HG02981 (cell line): ENCODE measurements at regions not wholly inside any gene's neighbourhood (a gene's known extent, or its start where the extent isn't known, plus 50 kb on each side); places are given as distances from the start of the nearest gene placed in this dataset.

Source experiments
- ATAC-seq: cut with Tn5 transposase; IDR thresholded peaks from one replicate; pipeline ENCODE4 v1.9.1; 2021; ENCODE audit warnings: mild to moderate bottlenecking, moderate library complexity; ENCODE audit not compliant: unreplicated experiment

DNA sequence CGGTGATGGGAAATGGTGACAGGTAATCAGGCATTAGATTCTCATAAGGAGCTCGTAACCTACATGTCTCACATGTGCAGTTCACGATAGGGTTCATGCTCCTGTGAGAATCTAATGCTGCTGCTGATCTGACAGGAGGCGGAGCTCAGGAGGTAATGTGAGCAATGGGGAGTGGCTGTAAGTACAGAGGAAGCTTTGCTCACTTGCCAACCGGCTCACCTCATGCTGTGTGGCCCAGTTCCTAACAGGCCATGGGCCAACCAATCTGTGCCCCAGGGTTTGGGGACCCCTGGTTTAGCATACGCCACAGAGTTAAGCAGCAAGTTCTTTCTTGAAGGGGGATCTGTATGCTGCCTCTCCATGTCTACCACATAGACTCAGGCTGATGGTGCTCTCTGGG, 133.1 kb downstream of the IQUB start:
- ATAC-seq = no peak

DNA sequence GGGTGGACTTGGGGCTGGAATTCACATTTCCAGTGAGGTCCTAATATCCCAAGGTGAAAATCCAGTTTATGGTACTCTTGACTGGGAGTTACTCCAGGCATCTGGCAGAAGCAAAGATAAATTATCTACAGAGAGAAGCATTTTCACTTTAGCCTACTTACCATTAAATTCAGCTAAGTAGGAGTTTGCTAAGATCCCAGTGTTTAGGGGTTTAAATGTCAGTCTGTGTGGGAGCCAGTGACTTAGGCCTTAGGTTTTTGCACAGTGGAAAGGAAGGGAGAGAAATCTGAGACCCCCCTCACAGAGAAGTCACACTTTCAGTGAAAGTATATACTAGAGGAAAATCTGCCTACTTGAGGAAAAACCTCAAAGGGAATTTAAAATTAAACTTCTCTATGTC, 134.2 kb downstream of the IQUB start:
- no peak for ATAC-seq

DNA sequence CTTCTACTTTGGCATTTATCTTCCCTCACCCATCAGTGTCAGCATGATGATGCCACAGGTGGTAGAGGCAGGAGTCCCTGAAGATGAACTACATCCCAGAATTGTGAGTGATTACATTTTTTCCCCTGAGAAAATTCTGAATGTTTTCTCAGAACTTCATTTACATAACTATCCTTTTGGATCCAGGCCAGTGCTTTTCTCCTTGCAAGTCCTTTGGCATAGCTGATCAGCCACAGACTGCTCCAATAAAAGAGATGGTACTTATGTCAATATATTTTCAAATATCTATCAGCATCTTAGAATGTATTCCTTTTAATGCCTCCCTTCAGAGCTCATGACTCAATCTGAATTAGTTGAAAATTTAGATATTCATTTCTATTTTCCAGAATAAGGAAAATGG, 135.5 kb downstream of the IQUB start:
- no peak for ATAC-seq

DNA sequence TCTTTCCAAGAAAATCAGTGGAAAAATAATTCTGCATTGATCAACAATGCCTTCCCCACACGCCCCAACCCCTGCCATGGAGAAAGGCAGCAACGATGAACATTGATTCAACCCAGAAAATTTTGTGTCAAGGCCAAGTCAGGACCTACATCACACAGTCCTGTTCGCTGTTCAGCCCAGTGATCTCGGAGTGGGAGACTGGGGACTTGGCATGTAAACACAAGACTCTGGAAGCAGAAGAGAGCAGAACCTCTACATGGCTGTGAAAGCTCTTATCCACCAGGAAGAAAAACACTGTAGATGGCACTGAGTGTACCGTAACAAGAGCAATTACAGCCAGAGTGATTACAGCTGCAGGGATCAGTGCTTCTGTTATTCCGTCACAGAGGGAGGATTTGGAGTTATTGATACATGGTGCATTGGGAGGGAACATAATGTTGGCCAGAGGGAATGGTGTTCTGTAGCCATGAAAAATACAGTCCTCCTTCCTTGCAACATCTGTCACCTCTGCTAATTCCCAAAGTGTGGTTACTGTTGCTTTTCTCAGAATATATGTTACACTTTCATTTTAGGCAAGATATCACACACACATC, 136.6 kb downstream of the IQUB start:
- ATAC-seq = no peak

DNA sequence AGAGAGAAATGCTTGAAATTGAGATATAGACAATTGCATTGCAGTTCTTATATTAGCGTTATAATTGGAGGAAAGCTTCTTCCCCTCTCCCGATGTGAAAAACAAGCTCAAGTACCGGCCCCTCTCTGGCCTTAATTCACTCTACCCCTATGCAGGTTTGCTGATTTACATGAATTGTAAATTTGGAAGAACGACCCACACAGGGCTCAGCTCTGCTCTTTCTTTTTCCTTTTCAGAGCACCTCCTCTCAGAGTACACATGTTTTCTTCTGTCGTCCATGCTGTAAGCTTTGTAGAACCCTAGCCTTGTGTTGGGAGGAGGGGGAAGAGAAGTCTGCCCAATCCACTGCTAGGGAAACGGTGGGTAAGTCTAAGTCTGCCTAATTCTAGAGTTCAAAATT, 140.8 kb downstream of the IQUB start:
- ATAC-seq = no peak

DNA sequence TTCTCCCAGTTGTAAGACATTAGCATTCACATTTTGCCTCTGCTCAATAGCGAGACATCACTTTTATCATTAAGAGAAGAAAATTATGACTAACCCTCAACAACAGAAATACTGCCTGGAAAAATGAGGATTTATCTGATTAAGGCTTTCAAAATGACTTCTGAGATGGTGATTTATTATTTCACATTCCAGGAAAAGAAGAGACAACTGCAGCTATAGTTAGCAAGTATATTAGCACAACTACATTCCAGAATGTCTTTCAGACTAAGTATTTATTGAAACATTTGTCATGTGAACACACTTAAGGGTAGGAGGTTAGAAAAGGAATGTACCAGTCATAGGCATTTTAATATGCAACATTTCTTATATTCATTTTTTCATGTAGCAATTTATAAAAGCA, 162.0 kb downstream of the IQUB start:
- no peak for ATAC-seq

DNA sequence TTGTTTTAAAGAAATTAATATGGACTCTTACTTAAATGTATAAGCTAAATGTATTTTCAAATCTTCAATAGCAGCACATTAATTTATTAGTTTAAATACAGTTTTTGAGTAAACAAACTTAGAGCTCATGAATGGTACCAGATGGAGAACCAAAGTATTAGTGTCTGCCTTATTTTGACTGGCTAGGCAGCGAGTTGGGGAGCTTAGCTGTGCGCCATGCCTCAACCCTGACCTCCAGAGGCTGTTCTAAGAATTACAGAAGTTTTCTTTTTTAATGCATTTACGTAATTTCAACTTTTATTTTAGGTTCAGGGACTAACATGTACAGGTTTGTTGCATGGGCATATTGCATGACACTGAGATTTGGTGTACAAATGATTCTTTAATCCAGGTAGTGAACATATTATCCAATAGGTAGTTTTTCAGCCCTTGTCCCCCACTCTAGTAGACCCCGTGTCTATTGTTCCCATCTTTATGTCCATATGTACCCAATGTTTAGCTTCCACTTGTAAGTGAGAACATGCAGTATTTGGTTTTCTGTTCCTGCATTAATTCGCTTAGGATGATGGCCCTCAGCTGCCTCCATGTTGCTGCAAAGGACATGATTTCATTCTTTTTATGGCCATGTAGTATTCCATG, 166.8 kb downstream of the IQUB start:
- ATAC-seq = peak; percentile 88

DNA sequence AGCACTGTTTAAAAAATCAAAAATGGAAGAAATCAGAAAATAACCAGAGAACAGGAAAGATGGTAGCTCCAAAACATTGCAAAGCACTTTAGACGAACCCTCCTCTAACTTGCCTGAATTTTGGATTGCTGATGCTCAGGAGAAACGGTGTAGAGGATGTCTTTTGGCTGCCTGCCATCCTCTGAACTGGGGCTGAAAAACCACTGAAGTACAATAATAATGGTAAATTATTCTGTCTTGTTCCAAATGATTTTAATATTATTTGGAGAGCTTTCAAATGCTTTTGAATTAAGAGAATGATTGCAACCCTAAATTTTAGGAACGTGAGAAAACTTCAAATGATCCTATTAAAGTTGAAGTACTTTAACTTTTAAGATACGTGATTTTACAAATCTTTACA, 167.3 kb upstream of the SLC13A1 start:
- no peak for ATAC-seq

DNA sequence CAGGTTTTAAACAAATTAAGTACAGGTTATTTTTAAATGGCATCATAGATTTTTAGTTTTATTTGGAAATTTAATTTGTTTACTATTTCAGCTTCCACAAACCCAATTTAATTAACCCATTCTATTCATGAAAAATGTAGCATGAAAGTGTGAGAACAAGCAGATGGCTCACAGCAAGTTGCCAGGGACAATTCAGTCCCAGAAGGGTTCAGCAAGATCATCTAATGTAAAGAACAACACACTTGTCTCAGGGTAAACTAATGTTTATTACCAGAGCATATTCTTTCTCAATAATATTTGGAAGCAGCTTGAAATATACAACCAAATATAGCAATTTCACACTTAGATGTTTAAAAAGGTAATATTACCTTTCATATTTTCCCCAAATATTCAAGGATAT, 166.9 kb upstream of the SLC13A1 start:
- ATAC-seq = no peak

DNA sequence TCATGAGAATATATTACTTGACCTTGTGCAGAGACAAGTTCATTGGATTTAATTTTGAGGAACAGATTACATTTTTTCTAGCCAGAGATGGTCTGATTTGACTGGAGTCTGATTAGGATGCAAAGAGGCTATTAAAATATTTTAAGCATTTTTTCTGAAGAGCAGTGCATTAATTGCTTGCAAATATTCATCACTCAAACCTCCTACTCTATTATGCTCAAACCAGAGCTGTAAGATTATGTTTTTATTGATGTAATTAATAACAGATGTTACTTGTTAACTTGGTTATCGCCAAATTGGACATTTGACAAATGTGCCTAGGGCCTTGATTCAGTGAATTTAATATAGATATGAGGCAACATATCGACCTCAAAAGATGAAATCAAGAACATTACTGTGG, 160.9 kb upstream of the SLC13A1 start:
- no peak for ATAC-seq

DNA sequence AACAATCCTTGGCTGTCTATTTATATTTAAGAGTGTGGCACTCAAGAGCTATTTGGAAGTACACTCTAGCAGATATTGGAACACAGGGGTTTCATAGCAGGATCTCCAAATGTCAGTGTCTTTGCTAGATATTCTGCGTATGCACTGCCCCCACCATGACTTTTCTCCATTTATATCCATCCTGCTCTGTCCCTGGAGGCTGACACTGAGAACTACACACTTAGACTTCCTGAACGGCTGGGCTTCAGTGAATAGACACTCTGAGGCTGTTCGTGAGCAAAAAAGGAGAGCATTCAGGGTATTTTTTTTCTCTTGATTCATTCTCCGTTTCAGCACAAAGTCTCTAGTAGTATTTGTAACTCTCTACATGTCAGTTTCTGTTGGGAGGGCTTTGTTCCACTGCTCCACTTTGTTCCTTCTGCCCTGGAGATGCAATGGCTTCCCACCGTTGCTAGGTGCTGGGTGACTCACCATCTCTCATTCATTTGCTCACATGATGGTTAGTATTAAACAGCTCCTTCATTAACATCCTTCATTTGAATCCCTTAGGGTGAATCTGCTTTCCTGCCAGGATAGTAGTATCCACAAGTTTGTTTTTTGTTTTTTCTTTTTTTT, 155.9 kb upstream of the SLC13A1 start:
- no peak for ATAC-seq

DNA sequence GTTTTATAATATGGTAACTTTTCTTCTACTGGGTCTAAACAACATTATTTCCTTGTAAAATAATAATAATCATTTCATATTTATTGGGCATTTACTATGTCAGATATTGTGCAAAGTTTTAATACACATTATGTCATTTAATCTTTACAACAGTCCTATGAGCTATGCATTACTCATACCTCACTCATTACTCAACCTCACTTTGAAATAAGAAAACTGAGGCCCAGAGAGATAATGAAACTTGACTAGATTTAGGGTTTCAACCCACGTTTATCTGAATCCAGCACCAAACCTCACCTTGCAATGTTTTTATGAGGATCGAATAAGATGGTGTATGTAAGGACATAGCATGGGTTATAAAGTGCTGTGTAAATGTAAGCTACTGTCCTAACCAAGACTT, 153.2 kb upstream of the SLC13A1 start:
- no peak for ATAC-seq

DNA sequence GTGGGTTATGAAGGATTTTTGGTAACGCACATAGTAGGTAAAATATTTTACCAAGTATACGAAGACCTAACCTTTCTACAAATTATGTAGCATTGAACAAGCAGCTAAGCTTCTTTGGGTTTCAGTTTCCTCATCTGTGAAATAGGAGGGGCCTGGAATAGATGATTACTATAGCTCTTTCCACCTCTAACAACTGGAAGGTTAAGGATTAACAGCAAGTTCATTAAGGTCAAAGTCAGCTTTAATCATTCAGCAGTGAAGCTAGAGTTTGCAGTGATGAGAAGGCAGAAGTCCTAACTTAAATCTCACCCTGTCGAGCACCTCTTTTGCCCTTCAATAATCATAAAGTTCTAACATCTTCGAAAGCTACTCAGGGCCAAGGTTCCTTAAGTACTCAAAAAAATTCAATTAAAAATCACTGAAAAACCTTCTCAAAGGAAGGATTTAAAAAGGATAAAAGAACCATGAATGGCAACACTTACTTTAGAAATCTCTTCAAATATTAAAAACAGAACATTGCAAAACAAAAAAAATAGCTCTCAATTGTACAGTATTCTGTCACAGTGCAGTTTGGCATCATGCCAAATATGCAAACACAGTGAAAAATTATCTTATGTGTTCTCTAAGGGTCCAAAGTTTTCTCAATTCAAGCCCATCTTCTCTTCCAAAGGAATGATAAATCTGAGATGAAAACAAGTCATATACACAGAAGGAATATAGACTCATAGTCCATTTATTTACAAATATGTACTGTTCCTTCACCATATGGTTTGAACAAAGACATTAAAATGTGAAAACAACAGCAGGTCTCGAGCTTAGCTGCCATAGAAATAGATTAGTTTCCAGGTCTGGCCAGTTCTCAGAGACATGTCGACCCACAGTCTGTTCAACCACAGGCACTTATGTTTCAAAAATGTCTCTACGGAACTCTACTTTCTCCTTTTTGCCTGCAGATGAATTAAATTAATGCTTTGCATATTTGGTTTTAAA, 152.0 kb upstream of the SLC13A1 start:
- no peak for ATAC-seq

DNA sequence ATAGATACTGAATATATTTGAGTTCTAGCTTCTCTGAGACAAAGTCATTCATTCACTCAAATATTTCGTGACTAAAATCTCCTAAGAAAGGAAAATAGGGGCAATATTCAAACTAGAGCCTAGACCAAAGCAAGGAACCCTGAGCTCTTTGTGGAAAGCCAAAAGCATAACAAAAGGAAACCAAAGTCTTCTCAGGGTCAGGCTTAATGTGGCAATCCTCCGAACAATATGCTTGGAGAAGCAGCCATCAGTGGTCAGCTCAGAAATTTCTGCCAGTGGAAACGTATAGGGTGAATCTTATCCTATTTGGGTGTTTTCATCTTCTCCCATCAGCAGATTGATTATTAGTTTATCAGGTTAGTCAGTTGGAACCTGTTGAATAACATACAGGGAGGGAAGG, 151.3 kb upstream of the SLC13A1 start:
- ATAC-seq = no peak

DNA sequence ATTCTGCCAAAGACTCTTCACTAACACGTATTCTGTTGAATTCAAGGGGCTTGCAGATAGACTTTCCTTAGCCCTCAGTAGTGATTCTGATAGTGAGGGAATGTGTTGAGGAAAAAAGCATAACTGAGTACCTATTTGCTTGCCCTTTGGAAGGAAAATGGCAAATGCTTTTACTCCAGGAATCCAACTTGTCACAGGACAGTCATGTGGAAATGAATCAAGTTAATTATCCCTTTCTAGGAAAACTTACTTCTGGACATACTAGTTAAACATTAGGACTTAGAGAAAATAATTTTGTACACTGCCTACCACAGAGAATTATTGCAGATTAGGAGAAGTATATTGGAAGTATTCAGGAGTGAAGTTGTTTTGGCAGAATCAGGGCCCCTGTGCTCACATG, 148.9 kb upstream of the SLC13A1 start:
- ATAC-seq = no peak

DNA sequence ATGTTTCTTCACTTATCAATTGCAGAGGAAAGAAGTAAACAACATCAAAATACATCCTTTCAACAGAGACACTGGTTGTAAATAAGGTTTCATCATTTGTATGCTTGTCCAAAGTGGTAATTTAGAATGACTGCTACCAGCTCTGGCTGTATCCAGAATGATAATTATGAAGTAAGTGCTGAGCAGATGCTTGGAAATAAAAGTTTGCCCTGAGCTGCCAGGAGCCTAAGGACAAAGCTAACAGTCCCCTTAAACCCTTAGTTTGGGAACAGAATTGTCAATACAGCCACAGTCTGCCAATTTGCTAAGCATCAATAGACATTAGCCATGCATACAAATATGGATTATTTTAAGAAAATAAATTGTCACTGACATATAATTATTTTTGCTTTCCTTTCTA, 147.0 kb upstream of the SLC13A1 start:
- ATAC-seq = no peak

DNA sequence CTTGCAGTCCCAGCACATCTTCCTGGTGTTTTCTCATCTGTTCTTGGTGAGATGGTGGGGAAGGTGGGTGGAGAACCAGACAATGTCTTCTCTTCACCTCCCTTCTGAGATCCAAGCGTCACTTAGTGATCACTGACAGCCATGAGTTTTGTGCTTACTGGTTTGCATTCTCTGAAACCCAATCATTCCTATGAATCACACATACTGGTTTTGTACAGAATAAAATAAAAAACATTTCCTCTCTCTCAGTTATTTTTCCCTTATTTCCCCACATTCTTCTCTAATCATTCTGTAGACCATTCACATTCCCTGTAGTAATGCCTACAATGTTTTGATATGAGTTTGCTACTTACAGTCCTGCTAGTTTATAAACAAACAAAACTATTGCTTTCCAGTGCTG, 143.8 kb upstream of the SLC13A1 start:
- no peak for ATAC-seq

DNA sequence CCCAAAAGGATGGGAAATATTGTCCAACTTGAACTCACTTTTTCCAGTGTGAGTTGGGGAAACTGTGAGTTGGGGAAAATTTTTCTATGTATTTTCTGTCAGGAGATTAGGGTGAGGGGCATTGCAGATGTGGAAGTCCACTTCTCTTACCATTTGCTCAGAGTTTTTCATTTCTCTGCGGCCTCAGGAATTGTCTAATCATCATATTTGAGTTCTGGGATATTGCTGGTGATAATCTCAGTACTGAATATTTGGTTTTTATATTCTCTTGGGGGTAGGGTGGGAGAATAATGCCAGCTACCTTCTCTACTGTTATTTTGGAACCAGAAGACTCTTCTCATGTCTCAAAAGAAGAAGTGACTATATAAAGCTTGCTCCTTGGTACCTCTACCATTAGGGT, 141.3 kb upstream of the SLC13A1 start:
- no peak for ATAC-seq

DNA sequence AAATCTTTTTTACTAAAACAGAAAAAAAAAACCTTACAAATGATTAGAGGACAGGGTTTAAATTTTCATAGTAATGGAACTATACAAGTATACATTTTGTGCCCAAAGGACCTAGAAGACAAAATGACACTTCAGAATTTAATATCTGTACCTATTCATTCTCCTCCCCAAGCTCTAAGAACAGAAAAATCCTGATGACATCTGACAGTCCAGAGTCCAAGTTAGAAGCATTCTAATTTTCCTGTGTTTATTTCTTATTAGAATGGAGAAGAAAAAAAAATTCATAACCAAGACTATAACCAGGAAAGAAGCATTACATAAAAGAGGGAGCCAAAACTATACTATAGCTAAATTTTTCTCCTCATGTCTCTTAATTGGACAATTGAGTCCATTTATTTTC, 138.9 kb upstream of the SLC13A1 start:
- no peak for ATAC-seq

DNA sequence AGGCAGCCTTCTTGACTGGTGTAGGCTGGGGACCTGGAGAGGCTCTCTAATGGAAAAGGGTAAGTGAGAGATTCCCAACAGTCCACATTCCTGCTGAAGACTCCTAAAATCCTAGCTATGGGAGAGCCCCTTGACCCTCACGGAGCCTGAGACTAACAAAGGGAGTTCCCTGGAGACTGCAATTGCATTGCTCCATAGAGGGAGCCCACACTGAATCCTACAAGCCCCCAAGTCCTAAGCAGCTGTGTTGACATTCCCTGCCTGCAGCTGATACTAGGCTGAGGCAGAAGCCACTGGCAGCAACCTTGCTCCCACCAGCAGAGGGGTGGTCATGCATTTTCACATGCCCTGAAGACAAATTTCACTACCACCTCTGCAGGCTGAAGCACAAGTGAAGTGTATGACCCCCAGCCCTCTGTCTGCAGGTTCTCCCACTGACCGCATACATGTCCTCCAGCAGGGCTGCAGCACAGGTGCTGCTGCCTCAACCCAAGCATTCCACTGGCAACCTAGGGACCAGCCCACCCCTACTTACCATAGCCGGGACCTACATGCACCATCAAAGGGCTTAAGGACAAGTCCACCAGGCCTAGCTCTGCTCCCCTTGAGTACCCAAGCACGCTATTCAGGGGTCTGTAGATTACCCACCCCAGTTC, 130.3 kb upstream of the SLC13A1 start:
- no peak for ATAC-seq

DNA sequence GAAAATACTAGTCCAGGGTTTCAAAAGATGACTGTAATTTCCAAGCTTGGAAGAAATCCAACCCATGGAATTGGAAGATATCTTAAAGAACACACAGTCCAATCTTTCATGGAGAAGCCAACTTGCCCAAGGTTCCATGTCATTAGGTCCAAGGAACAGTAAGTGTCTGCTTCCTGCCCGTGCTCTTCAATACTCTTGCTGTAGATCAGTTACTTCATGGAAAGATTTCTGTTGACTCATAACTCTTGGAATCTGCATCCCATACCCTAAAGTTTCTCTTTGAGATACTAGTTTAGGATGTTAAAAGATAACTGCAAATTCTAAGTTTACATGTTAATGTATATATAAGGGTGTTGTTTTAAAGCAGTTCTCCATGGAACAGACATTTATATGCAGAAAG, 127.9 kb upstream of the SLC13A1 start:
- no peak for ATAC-seq
